ENCODE measurements at regions not wholly inside any gene's neighbourhood (a gene's known extent, or its start where the extent isn't known, plus 50 kb on each side); places are given as distances from the start of the nearest gene placed in this dataset.

- TF ChIP-seq, protein P1, sequence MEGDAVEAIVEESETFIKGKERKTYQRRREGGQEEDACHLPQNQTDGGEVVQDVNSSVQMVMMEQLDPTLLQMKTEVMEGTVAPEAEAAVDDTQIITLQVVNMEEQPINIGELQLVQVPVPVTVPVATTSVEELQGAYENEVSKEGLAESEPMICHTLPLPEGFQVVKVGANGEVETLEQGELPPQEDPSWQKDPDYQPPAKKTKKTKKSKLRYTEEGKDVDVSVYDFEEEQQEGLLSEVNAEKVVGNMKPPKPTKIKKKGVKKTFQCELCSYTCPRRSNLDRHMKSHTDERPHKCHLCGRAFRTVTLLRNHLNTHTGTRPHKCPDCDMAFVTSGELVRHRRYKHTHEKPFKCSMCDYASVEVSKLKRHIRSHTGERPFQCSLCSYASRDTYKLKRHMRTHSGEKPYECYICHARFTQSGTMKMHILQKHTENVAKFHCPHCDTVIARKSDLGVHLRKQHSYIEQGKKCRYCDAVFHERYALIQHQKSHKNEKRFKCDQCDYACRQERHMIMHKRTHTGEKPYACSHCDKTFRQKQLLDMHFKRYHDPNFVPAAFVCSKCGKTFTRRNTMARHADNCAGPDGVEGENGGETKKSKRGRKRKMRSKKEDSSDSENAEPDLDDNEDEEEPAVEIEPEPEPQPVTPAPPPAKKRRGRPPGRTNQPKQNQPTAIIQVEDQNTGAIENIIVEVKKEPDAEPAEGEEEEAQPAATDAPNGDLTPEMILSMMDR (IDR thresholded peaks at IDR 0.05) = no peak
These were observed 93.7 kb upstream of the PTPN1 start for GRCh38 chr20:50416269-50417022.

DNA sequence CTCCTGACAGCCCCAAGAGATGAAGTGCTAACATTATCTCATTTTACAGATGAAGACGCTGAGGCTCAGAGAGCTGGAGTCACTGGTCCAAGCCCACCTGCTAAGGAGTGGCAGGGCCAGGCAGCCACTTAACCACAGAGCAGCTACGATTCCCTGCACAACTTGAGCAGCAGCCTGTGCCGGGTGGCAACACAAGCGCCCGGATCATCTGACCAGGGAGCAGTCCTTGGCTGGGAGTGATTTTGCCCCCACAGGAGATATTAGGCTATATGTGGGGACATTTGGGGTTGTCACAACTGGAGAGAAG is 93.2 kb upstream of the PTPN1 start:
- TF ChIP-seq, protein P1 (IDR thresholded peaks at IDR 0.05) = no peak

- TF ChIP-seq, protein P1 (IDR thresholded peaks at IDR 0.05) = no peak
These were observed 92.5 kb upstream of the PTPN1 start for GRCh38 chr20:50417484-50418235.

DNA sequence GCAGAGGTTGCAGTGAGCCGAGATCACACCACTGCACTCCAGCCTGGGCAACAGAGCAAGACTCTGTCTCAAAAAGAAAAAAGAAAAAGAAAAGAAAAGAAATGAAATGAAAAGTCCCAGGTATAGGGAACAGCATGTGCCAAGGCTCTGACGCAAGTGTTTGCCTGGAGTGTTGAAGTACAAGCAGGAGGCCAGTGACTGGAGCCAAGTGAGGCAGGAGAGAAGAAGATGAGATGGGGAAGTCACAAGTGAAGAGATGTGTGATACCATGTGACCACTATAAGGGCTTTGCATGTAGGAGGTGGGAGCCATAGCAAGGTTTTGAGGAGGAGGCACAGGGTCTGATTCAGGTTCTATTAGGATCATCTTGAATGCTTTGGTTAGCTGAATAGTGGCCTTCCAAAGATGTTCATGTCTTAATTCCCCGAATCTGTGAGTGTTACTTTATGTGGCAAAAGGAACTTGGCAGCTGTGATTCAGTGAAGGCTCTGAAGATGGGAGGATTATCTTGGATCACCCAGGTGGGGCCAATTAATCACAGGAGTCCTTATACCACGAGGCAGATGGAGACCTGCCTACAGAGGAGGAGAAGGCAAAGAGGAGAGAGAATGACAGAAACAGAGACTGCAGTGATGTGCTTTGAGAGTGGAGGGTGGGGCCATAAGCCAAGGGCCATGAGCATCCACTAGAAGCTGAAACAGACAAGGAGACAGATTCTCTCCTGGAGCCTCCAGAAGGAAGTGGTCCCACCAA is 91.1 kb upstream of the PTPN1 start:
- TF ChIP-seq, protein P1 (IDR thresholded peaks at IDR 0.05) = no peak

GRCh38 chr20:50420380-50420779 is 89.8 kb upstream of the PTPN1 start:
- TF ChIP-seq, protein P1 (IDR thresholded peaks at IDR 0.05) = no peak

DNA sequence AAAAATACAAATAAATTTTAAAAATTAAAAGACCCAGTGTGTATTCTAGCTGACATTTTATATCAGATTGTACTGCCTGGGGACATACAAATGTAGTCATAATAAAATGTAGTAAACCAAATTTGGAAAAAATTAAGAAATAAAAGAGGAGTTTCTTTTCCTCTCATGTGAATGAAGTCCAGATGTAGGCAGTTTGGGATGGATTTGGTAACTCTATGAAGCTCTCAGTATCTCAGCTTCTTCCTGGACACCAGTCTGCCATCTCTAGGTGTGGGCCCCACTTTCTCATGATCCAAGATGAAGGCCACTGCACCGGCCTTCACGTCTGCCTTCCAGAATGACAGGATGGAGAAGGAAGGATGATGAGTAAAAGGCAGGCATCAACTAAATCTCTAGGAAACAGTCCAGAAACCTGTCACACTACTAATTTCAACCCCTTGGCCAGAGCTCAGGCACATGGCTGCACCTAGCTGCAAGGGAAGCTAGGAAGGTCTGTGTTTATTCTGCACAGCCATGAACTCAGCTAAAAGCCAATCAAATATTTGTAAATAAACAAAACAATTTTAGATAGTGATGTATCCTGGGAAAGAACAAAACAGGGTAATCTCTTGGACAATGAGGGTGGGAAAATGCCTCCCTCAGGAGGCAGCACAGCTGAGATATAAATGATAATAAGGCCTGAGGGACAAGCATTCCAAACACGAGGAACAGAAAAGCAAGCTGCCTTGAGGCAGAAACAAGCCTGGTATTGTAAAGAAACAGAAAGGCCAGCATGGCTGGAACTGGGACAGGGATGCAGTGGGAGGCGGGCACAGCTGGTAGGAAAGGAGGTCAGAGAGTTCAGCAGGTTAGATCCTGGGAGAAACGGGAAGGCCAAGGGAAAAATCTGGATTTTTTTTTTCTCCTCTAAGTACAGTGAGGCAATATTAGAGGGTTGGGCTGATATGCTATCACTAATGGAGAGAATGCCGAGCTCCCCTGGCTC is 88.5 kb upstream of the PTPN1 start:
- TF ChIP-seq, protein P1 (IDR thresholded peaks at IDR 0.05) = no peak

DNA sequence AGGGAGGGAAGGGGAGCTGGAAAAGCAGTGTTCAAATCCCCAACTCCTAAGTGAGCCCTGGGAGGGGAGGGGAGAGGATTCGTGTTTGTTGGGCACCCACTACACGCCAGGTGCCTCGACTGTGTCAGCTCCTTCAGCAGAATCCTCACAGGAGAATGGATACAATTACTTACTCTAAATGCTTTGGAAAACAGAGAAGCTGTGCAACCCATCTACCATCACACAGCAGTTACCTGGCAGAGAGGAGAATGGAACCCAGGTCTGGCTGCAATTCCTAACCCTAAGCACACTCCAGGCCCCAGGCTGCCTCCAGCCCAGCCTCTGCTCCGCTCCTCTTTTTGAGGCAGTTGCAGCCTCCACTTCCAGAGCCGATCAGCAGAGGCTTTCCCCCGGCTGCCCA is 86.4 kb upstream of the PTPN1 start:
- TF ChIP-seq, protein P1 (IDR thresholded peaks at IDR 0.05) = no peak

Data from LNCAP (cell line).